ENCODE measurements at regions not wholly inside any gene's neighbourhood (a gene's known extent, or its start where the extent isn't known, plus 50 kb on each side); places are given as distances from the start of the nearest gene placed in this dataset.
"Not testable (repeated sequence)": the region's sequence is repeated elsewhere in the genome, so short reads cannot be mapped to it uniquely, and the experiment has no call there.

DNA sequence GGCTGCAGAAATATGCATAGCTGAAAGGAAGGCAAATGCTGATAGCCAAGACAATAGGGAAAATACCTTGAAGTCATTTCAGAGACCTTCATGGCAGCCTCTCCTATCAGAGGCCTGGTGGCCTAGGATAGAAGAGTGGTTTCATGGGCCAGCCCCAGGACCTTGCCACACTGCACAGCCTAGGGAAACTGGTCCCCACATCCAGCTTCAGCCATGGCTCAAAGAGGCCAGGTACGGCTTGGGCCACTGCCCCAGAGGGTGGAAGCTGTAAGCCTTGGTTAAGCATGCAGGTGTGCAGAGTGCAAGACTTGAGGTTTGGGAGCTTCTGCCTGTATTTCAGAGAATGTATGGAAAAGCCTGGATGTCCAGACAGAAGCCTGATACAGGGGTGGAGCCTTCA lies 101.0 kb upstream of the KITLG start:
- no peak overlapping the region for H3K27ac Mint-ChIP-seq
- POLR2A ChIA-PET, result interaction anchor here (0.6 kb wide), 1 partner anchor 179 kb away, joined by 3 read pairs; no protein-coding TSS in a partner anchor
- CTCF ChIA-PET, result no interaction called here
- H3K9me3 Mint-ChIP-seq, result no peaks in the 10 kb centered on the region
- no peak overlapping the region for H3K4me3 Mint-ChIP-seq
- no peaks in the 10 kb centered on the region for H3K27me3 Mint-ChIP-seq
- H3K4me1 Mint-ChIP-seq, result no peaks in the 10 kb centered on the region
- no peak for DNase-seq
- no peaks in the 10 kb centered on the region for H3K36me3 Mint-ChIP-seq (ENCODE audit: low read depth)

DNA sequence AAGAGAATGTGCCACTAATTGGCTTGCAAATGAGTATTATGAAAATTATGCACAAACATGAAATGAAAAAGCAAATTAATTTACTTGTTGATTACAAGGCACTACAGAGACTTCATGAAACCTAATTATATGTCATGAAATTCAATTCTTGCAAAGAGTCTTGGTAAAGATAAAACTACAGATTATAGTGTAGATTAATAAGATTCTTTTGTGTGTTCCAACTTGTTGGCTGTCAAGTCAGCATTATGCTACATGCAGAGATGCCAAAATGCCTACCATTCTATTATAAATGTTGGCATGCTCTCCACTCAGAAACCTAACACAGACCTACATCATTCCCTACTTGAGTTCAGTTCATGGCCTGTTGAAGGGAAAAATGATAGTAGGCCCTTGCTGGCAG lies 97.2 kb upstream of the KITLG start:
- ChIA-PET CTCF (no interaction called here), POLR2A (no interaction called here)
- H3K9me3 Mint-ChIP-seq, result no peaks in the 10 kb centered on the region
- no peak overlapping the region for H3K4me3 Mint-ChIP-seq
- no peaks in the 10 kb centered on the region for H3K36me3 Mint-ChIP-seq (ENCODE audit: low read depth)
- H3K4me1 Mint-ChIP-seq, result no peaks in the 10 kb centered on the region
- H3K27me3 Mint-ChIP-seq, result no peaks in the 10 kb centered on the region
- no peak for DNase-seq
- no peak overlapping the region for H3K27ac Mint-ChIP-seq

DNA sequence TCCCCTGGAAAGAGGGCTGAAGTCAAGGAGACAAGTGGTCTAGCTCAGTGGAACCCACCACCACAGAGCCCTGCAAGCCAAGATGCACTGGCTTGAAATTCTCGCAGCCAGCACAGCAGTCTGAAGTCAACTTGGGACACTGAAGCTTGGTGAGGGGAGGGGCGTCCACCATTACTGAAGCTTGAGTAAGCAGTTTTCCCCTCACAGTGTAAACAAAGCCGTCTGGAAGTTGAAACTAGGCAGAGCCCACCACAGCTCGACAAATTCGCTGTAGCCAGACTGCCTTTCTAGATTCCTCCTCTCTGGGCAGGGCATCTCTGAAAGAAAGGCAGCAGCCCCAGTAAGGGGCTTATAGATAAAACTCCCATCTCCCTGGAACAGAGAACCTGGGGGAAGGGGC lies 87.3 kb upstream of the KITLG start:
- H3K27ac Mint-ChIP-seq; H3K27me3 Mint-ChIP-seq; CTCF ChIA-PET; POLR2A ChIA-PET; H3K4me1 Mint-ChIP-seq; H3K9me3 Mint-ChIP-seq; H3K4me3 Mint-ChIP-seq; DNase-seq; H3K36me3 Mint-ChIP-seq (ENCODE audit: low read depth): not testable (repeated sequence)

DNA sequence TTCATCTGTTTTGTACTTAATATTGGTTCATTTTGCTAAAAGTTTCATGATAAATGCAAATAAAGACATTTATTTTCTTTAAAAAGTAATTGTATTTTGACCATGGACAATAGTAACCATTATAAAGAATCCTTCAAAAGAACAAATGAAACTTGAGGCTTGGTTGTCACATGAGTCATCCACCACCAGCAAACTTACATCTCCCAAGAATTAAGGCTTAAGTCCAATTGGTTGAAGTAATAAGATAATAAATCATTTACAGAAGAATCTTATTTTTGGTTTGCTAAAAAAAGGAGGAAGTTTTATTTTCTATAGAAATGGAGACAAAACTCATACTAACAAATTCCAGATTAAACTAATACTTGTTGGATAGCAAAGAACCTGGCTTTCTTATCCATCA lies 84.8 kb upstream of the KITLG start:
- Mint-ChIP-seq H3K27ac (no peak overlapping the region), H3K4me3 (no peak overlapping the region), H3K36me3 (ENCODE audit: low read depth) (no peaks in the 10 kb centered on the region), H3K4me1 (no peaks in the 10 kb centered on the region), H3K27me3 (no peaks in the 10 kb centered on the region), H3K9me3 (peaks cover 4% of the 10 kb centered on the region)
- CTCF ChIA-PET, result no interaction called here
- no peak for DNase-seq
- POLR2A ChIA-PET, result no interaction called here

DNA sequence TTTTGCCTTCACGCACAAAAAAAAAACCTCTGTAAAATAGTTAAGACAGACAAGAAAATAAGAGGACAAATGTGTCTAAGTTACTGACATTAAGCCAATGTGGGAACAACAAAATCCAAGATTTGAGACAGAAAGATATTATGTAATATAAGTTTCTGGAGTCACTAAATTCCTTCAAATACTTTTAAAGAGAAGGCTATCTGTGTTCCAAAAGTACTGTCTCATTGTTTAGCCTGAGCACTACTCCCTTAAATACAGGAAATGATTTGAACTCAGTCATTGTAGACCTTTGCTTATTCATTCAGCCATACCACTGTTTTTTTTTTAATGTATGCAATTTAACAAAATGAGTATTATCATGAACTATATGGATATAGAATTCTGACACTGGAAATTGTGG lies 82.7 kb upstream of the KITLG start:
- ChIA-PET CTCF (no interaction called here), POLR2A (no interaction called here)
- no peaks in the 10 kb centered on the region for H3K4me1 Mint-ChIP-seq
- H3K27me3 Mint-ChIP-seq, result no peaks in the 10 kb centered on the region
- H3K27ac Mint-ChIP-seq, result no peak overlapping the region
- no peaks in the 10 kb centered on the region for H3K36me3 Mint-ChIP-seq (ENCODE audit: low read depth)
- H3K9me3 Mint-ChIP-seq, result peaks cover 3% of the 10 kb centered on the region
- no peak overlapping the region for H3K4me3 Mint-ChIP-seq
- DNase-seq, result no peak

DNA sequence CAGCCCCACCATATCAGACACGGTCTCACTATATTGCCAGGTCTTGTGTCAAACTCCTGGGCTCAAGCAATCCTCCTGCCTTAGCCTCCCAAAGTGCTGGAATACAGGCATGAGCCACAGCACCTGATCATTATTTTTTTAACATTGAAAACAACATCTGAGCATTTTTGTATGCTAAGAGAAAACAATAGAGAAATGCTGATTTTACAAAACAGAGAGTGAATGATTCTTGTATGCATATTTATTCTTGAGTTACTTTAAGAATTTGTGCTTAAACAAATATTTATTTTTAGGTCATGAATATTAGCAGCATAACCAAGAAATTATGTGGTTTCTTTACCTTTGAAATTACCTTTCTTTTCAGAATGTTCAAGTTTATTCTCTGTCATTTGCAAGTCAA lies 81.8 kb upstream of the KITLG start:
- Mint-ChIP-seq H3K36me3 (ENCODE audit: low read depth) (no peaks in the 10 kb centered on the region), H3K4me3 (no peak overlapping the region), H3K27me3 (no peaks in the 10 kb centered on the region), H3K27ac (no peak overlapping the region), H3K9me3 (peaks cover 3% of the 10 kb centered on the region), H3K4me1 (no peaks in the 10 kb centered on the region)
- POLR2A ChIA-PET, result no interaction called here
- CTCF ChIA-PET, result no interaction called here
- DNase-seq, result no peak

DNA sequence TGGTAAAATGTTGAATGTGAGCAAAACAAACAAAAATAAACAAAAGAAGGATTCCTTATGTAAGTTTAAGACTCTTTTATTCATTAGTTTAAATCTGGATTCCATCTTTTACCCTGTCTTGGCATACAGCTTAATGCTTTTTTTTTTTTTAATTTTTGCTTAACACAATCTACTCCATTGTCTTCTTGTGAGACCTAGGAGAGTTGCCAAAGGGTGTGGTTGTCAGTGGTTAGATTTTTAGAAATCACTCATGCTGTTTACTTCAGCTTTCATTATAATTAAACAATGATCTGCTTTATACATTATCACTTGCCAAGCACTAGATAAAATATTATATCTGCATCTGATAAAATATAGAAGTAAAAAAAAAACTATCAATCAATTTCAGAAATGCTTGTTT lies 77.7 kb upstream of the KITLG start:
- no peak for DNase-seq
- Mint-ChIP-seq H3K27ac (no peak overlapping the region), H3K36me3 (ENCODE audit: low read depth) (no peaks in the 10 kb centered on the region), H3K4me3 (no peak overlapping the region), H3K4me1 (no peaks in the 10 kb centered on the region), H3K9me3 (peaks cover 3% of the 10 kb centered on the region), H3K27me3 (no peaks in the 10 kb centered on the region)
- CTCF ChIA-PET, result no interaction called here
- POLR2A ChIA-PET, result no interaction called here

DNA sequence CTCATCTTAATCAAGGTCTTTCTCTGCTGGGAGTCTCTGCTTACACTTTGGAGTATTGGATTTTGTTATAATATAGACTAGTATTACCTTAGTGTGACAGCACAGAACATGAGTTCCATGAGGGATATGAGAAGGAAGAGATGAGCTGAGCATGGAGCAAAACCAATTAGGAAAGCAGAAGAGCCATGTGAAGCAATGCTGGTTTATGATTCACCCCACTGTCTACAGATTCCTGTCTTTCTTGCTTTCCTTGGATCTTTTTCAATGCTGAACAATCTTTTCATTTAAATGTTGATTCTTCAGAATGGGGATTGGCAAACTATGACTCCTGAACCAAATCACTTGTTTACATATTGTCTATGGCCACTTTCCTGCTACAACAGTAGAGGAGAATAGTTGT lies 70.4 kb upstream of the KITLG start:
- no peaks in the 10 kb centered on the region for H3K27me3 Mint-ChIP-seq
- H3K36me3 Mint-ChIP-seq (ENCODE audit: low read depth), result no peaks in the 10 kb centered on the region
- H3K4me1 Mint-ChIP-seq, result no peaks in the 10 kb centered on the region
- H3K9me3 Mint-ChIP-seq, result no peaks in the 10 kb centered on the region
- DNase-seq, result no peak
- ChIA-PET POLR2A (no interaction called here), CTCF (no interaction called here)
- H3K4me3 Mint-ChIP-seq, result no peak overlapping the region
- H3K27ac Mint-ChIP-seq, result no peak overlapping the region

DNA sequence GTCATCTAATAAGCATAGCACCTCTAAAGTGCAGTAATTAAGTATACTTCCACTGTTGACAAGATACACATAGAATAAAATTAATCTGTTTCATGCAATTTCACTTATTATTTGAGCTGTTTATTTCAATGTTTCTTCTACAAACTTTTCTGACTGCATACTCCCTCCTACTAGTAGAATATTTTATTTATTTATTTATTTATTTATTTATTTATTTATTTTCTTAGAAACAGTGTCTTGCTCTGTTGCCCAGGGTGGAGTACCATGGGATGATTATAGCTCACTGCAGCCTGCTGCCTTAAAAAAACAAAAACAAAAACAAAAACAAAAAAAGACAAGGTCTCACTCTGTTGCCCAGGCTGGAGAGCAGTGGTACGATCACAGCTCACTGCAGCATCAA lies 68.4 kb upstream of the KITLG start:
- no peaks in the 10 kb centered on the region for H3K27me3 Mint-ChIP-seq
- no peak for DNase-seq
- ChIA-PET POLR2A (no interaction called here), CTCF (no interaction called here)
- no peaks in the 10 kb centered on the region for H3K9me3 Mint-ChIP-seq
- H3K36me3 Mint-ChIP-seq (ENCODE audit: low read depth), result no peaks in the 10 kb centered on the region
- no peaks in the 10 kb centered on the region for H3K4me1 Mint-ChIP-seq
- H3K27ac Mint-ChIP-seq, result no peak overlapping the region
- no peak overlapping the region for H3K4me3 Mint-ChIP-seq

DNA sequence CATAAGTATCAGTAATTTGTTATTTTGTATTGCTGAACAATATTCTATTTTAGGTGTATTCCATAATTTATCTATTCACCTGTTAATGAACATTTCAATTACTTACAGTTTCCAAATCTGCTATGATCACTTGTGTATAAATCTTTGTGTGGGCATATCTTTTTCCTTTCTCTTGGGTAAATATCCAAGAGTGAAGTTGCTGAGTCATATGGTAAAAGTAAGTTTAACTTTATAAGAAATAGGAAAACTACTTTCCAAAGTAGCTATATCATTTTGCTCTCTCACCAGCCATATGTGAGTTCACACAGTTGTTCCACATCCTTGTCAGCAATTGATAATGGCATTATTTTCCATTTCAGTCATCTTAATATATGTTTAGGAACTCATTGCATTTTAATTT lies 66.6 kb upstream of the KITLG start:
- POLR2A ChIA-PET, result no interaction called here
- CTCF ChIA-PET, result no interaction called here
- Mint-ChIP-seq H3K27ac (no peak overlapping the region), H3K9me3 (no peaks in the 10 kb centered on the region), H3K4me1 (no peaks in the 10 kb centered on the region), H3K27me3 (no peaks in the 10 kb centered on the region), H3K36me3 (ENCODE audit: low read depth) (no peaks in the 10 kb centered on the region), H3K4me3 (no peak overlapping the region)
- DNase-seq, result no peak

DNA sequence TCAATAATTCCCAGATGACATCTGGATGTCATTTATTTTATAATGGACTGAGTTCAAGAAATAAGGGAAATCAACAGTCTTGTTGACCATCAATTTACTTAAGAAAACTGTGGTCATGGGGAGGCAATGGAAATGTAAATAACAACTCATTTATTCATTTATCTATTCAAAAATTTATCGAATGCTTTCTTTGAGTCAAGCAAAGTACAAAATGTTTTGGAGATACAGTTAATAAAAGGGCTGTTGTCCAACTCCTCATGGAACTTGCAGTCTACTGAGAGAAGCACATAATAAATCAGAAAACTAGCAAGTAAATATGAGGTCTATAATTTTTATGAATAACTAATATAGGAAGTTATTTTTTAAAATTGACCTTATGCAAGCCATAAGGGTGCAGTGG lies 65.5 kb upstream of the KITLG start:
- no peaks in the 10 kb centered on the region for H3K36me3 Mint-ChIP-seq (ENCODE audit: low read depth)
- H3K4me3 Mint-ChIP-seq, result no peak overlapping the region
- H3K9me3 Mint-ChIP-seq, result no peaks in the 10 kb centered on the region
- no peaks in the 10 kb centered on the region for H3K27me3 Mint-ChIP-seq
- no peak overlapping the region for H3K27ac Mint-ChIP-seq
- no peak for DNase-seq
- ChIA-PET CTCF (no interaction called here), POLR2A (no interaction called here)
- no peaks in the 10 kb centered on the region for H3K4me1 Mint-ChIP-seq

DNA sequence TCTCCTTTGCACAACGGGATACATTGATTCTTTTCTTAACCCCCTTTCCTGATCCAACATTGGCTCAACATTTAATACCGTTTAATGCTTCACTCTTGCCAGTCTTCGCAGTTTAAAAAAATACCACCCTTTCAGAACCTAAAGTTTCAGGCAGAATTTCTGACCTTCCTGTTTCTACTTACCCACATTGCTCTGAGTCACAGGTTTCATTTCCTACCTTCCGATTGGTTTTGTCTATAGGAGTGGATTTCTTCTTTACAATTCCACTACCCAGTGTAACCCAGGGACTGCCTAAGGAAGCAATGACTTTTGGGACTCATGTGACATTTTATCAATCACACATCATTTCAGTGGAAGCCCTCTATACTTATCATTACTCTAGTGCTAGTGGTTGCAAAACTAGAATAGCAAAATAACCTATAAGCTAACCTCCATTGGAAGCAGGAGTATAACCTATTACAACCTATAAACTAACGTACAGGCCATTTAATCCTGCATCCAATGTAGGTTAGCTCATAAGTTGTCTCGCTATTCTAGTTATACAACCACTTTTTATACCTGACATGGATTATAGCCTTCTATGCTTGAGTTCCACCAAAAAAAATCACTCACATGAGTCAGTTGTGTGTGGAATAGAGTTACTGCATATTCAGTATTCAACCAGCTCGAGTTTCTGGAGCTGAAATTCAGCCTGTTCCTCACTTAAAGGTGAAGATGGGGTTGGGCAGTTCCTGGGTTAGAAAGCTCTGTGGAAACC lies 64.9 kb upstream of the KITLG start:
- no peak overlapping the region for H3K4me3 Mint-ChIP-seq
- no peaks in the 10 kb centered on the region for H3K4me1 Mint-ChIP-seq
- ChIA-PET POLR2A (no interaction called here), CTCF (interaction anchor here (0.6 kb wide), 1 partner anchor 190 kb away, joined by 3 read pairs; no protein-coding TSS in a partner anchor)
- no peaks in the 10 kb centered on the region for H3K36me3 Mint-ChIP-seq (ENCODE audit: low read depth)
- H3K27me3 Mint-ChIP-seq, result no peaks in the 10 kb centered on the region
- H3K27ac Mint-ChIP-seq, result no peak overlapping the region
- no peak for DNase-seq
- no peaks in the 10 kb centered on the region for H3K9me3 Mint-ChIP-seq

DNA sequence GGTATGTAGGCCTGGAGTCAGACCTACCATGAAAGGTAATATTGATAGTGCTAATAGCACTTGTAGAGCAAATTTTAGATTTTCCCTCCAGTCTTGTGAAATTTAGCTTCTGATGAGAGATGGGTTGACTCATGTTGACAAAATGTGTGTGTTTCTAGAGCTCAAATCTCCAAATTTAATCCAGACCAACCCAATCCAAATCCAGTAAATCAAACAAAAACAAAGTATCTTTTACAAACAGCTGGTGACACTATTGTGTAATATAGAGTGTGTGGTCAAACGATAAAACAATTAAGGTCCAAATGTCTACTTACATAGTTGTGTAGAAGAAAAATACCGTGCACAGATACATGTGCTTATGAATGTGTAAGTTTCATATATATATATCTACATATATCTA lies 63.4 kb upstream of the KITLG start:
- no peak overlapping the region for H3K27ac Mint-ChIP-seq
- no peaks in the 10 kb centered on the region for H3K36me3 Mint-ChIP-seq (ENCODE audit: low read depth)
- no peak for DNase-seq
- H3K4me3 Mint-ChIP-seq, result no peak overlapping the region
- POLR2A ChIA-PET, result no interaction called here
- H3K4me1 Mint-ChIP-seq, result no peaks in the 10 kb centered on the region
- CTCF ChIA-PET, result no interaction called here
- no peaks in the 10 kb centered on the region for H3K27me3 Mint-ChIP-seq
- H3K9me3 Mint-ChIP-seq, result no peaks in the 10 kb centered on the region

DNA sequence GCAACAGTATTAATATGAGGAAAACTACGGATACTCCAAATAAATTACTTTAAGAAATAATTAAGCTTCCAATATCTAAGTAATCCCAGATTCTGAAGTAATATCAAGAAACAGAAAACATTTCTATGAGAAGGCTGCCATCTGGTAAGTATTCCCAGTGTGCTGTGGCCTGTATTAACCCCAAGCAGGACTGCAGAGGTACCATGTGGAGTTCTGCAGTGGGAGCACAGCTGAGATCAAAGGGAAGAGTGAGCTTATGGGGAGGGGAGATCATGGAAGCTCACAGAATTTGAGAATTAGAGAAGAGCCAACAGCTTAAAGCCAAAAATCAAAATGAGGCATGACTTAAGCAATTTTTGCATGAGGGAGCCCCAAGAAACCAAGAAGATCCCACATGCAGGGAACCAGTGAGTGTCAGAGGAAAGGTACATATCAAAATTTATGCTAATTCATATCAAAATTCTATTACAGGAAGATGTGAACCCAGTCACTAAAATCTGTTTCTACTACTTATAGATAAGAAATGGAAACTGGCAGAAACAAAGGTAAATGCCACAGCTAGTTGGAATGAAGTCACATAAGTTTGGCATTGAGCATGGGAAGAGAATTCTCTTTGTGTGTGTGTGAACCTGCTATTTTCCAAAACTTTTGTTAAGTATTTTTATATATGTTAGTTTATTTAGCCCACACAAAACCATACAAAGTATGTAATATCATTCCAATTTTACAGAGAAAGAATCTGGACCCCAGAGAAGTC lies 62.6 kb upstream of the KITLG start:
- DNase-seq, result no peak
- Mint-ChIP-seq H3K27ac (no peak overlapping the region), H3K9me3 (no peaks in the 10 kb centered on the region), H3K4me3 (no peak overlapping the region), H3K36me3 (ENCODE audit: low read depth) (no peaks in the 10 kb centered on the region), H3K27me3 (no peaks in the 10 kb centered on the region), H3K4me1 (no peaks in the 10 kb centered on the region)
- ChIA-PET POLR2A (no interaction called here), CTCF (no interaction called here)

All from activated CD4-positive, alpha-beta memory T cell treated with anti-CD3 and anti-CD28 coated beads, Interleukin-2, amount 10 ng/mL, durations not matched to agents 7 days and 5 days (primary cell).